ENCODE measurements at regions not wholly inside any gene's neighbourhood (a gene's known extent, or its start where the extent isn't known, plus 50 kb on each side); places are given as distances from the start of the nearest gene placed in this dataset.
A peak's percentile ranks its signal among the peaks of the same experiment; 100 is the strongest.

- no peak for DNase-seq (ENCODE audit: low spot score)
- in situ Hi-C loops (cut with MboI; ENCODE audit: low sequenced_read_pairs, unreplicated experiment) = loop anchor here (25.0 kb wide), 1 partner anchor 475 kb away; no protein-coding TSS in a partner anchor
- no peak for TF ChIP-seq CTCF (IDR thresholded peaks at IDR 0.05; ENCODE audit: borderline replicate concordance, control extremely low read depth, extremely low read depth, insufficient read depth, missing control alignments)
Measured at GRCh38 chr3:167887096-167887495, 151.6 kb downstream of the SERPINI1 start.

GRCh38 chr3:167886690-167887089 is 151.2 kb downstream of the SERPINI1 start:
- no peak for DNase-seq (ENCODE audit: low spot score)
- in situ Hi-C loops (cut with MboI; ENCODE audit: low sequenced_read_pairs, unreplicated experiment) = loop anchor here (25.0 kb wide), 1 partner anchor 474 kb away; no protein-coding TSS in a partner anchor
- TF ChIP-seq CTCF (IDR thresholded peaks at IDR 0.05; ENCODE audit: borderline replicate concordance, control extremely low read depth, extremely low read depth, insufficient read depth, missing control alignments) = no peak

- DNase-seq (ENCODE audit: low spot score) = no peak
- TF ChIP-seq CTCF (IDR thresholded peaks at IDR 0.05; ENCODE audit: borderline replicate concordance, control extremely low read depth, extremely low read depth, insufficient read depth, missing control alignments) = no peak
- in situ Hi-C loops (cut with MboI; ENCODE audit: low sequenced_read_pairs, unreplicated experiment) = loop anchor here (25.0 kb wide), 1 partner anchor 473 kb away; no protein-coding TSS in a partner anchor
Measured at GRCh38 chr3:167885277-167885676, 149.8 kb downstream of the SERPINI1 start.

GRCh38 chr3:167884481-167884880 is 149.0 kb downstream of the SERPINI1 start:
- no peak for DNase-seq (ENCODE audit: low spot score)
- TF ChIP-seq CTCF (IDR thresholded peaks at IDR 0.05; ENCODE audit: borderline replicate concordance, control extremely low read depth, extremely low read depth, insufficient read depth, missing control alignments) = no peak
- in situ Hi-C loops (cut with MboI; ENCODE audit: low sequenced_read_pairs, unreplicated experiment) = loop anchor here (25.0 kb wide), 1 partner anchor 472 kb away; no protein-coding TSS in a partner anchor

- TF ChIP-seq CTCF (IDR thresholded peaks at IDR 0.05; ENCODE audit: borderline replicate concordance, control extremely low read depth, extremely low read depth, insufficient read depth, missing control alignments) = no peak
- in situ Hi-C loops (cut with MboI; ENCODE audit: low sequenced_read_pairs, unreplicated experiment) = loop anchor here (25.0 kb wide), 1 partner anchor 471 kb away; no protein-coding TSS in a partner anchor
- DNase-seq (ENCODE audit: low spot score) = no peak
Measured at GRCh38 chr3:167883452-167883851, 147.9 kb downstream of the SERPINI1 start.

- in situ Hi-C loops (cut with MboI; ENCODE audit: low sequenced_read_pairs, unreplicated experiment) = loop anchor here (25.0 kb wide), 1 partner anchor 470 kb away; no protein-coding TSS in a partner anchor
- peak; percentile 38 for TF ChIP-seq CTCF (IDR thresholded peaks at IDR 0.05; ENCODE audit: borderline replicate concordance, control extremely low read depth, extremely low read depth, insufficient read depth, missing control alignments)
- peak; percentile 18 for DNase-seq (ENCODE audit: low spot score)
Measured at GRCh38 chr3:167882057-167882667, 146.6 kb downstream of the SERPINI1 start.

Measured in GM13976 (cell line).